ENCODE measurements at regions not wholly inside any gene's neighbourhood (a gene's known extent, or its start where the extent isn't known, plus 50 kb on each side); places are given as distances from the start of the nearest gene placed in this dataset.

GRCh38 chr1:218686258-218686657, 341.1 kb downstream of the TGFB2 start:
- no peak overlapping the region for H3K4me3 ChIP-seq (ENCODE audit: low read length)
- no peaks in the 10 kb centered on the region for H3K36me3 ChIP-seq (ENCODE audit: insufficient read depth, low read length)
- no peaks in the 10 kb centered on the region for H3K9me3 ChIP-seq (ENCODE audit: insufficient read depth, low read depth, low read length)
- H3K9ac ChIP-seq (ENCODE audit: low read depth, low read length): no peak overlapping the region
- H3K27ac ChIP-seq (ENCODE audit: low read depth, low read length): no peak overlapping the region
- H3K4me1 ChIP-seq (ENCODE audit: insufficient read depth, low read length): no peaks in the 10 kb centered on the region
- no peaks in the 10 kb centered on the region for H3K27me3 ChIP-seq (ENCODE audit: insufficient read depth, low read length)

DNA sequence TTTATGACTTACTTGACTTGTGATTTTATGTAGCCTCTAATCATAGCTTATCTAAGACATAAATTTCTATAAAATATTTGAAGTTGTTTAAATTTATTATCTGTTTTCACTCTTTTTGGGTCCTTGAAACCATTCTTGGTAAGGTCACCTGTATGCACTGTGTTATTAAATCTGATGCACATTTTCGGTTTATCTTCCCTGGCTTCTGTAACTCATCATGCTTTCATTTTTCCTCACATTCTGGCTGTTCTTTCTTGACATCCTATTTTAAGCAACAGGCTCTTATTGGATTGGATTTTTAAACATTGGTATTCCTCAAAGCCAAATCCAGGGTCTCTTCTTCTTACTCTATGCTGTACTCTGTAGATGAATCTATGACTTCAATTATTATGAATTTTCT, 341.6 kb downstream of the TGFB2 start:
- WGBS: 100% methylated on average over 1 of the region's 1 CpG
- Histone ChIP-seq H3K36me3 (ENCODE audit: insufficient read depth, low read length) (no peaks in the 10 kb centered on the region), H3K4me1 (ENCODE audit: insufficient read depth, low read length) (no peaks in the 10 kb centered on the region), H3K9ac (ENCODE audit: low read depth, low read length) (no peak overlapping the region), H3K27me3 (ENCODE audit: insufficient read depth, low read length) (no peaks in the 10 kb centered on the region), H3K4me3 (ENCODE audit: low read length) (no peak overlapping the region), H3K27ac (ENCODE audit: low read depth, low read length) (no peak overlapping the region), H3K9me3 (ENCODE audit: insufficient read depth, low read depth, low read length) (no peaks in the 10 kb centered on the region)

DNA sequence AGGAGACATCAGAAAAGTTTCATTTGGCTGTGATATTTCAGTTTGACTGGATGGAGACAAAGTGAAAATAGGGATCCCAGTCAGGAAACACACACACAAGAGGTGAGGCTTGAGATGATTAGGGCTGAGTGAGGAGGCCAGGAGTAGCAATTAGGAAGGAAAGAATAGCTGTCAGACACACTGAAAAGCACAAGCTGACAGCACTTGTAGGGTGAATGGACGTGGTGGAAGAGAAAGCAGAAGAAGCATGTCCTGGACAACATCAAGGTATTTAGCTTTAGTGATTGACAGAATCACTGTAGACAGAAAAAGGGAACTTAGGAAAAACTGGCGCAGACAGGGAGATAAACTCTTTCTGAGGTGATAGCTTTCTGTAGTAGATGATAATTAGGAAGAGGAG, 347.7 kb downstream of the TGFB2 start:
- no peaks in the 10 kb centered on the region for H3K9me3 ChIP-seq (ENCODE audit: insufficient read depth, low read depth, low read length)
- 86% methylated on average over 2 of the region's 2 CpGs for WGBS
- no peaks in the 10 kb centered on the region for H3K27me3 ChIP-seq (ENCODE audit: insufficient read depth, low read length)
- H3K4me3 ChIP-seq (ENCODE audit: low read length): no peak overlapping the region
- no peaks in the 10 kb centered on the region for H3K4me1 ChIP-seq (ENCODE audit: insufficient read depth, low read length)
- H3K36me3 ChIP-seq (ENCODE audit: insufficient read depth, low read length): no peaks in the 10 kb centered on the region
- H3K9ac ChIP-seq (ENCODE audit: low read depth, low read length): no peak overlapping the region
- H3K27ac ChIP-seq (ENCODE audit: low read depth, low read length): no peak overlapping the region

DNA sequence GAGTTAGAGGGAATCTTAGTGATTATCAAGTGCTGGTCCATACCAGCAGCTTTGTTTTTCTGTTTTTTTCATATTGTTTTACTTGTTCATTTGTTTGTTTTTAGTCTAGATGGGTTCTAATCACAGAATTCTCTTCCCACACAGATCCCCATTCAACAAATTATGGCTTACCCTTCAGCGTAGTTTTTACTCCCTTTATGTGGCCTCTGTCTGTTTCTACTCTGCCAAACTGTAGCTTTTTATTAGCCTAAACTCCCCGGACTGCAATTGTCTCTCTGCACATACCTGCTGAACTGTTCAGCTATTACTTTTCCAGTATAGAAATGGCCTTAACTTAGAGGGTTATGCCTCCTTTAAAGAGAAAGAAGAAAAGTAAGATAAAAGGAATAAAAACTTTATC, 348.5 kb downstream of the TGFB2 start:
- no peaks in the 10 kb centered on the region for H3K9me3 ChIP-seq (ENCODE audit: insufficient read depth, low read depth, low read length)
- no peak overlapping the region for H3K27ac ChIP-seq (ENCODE audit: low read depth, low read length)
- no peaks in the 10 kb centered on the region for H3K36me3 ChIP-seq (ENCODE audit: insufficient read depth, low read length)
- no peak overlapping the region for H3K9ac ChIP-seq (ENCODE audit: low read depth, low read length)
- no peak overlapping the region for H3K4me3 ChIP-seq (ENCODE audit: low read length)
- 85% methylated on average over 2 of the region's 2 CpGs for WGBS
- no peaks in the 10 kb centered on the region for H3K27me3 ChIP-seq (ENCODE audit: insufficient read depth, low read length)
- H3K4me1 ChIP-seq (ENCODE audit: insufficient read depth, low read length): no peaks in the 10 kb centered on the region

- H3K27me3 ChIP-seq (ENCODE audit: insufficient read depth, low read length): no peaks in the 10 kb centered on the region
- no peaks in the 10 kb centered on the region for H3K36me3 ChIP-seq (ENCODE audit: insufficient read depth, low read length)
- H3K4me1 ChIP-seq (ENCODE audit: insufficient read depth, low read length): no peaks in the 10 kb centered on the region
- H3K4me3 ChIP-seq (ENCODE audit: low read length): no peak overlapping the region
- no peak overlapping the region for H3K9ac ChIP-seq (ENCODE audit: low read depth, low read length)
- H3K9me3 ChIP-seq (ENCODE audit: insufficient read depth, low read depth, low read length): no peaks in the 10 kb centered on the region
- 84% methylated on average over 3 of the region's 3 CpGs for WGBS
- no peak overlapping the region for H3K27ac ChIP-seq (ENCODE audit: low read depth, low read length)
These were observed 348.9 kb downstream of the TGFB2 start for GRCh38 chr1:218694085-218694484.

GRCh38 chr1:218694636-218695035, 349.5 kb downstream of the TGFB2 start:
- WGBS: no CpG with 5 or more reads among the region's 1 CpG
- no peaks in the 10 kb centered on the region for H3K36me3 ChIP-seq (ENCODE audit: insufficient read depth, low read length)
- no peaks in the 10 kb centered on the region for H3K9me3 ChIP-seq (ENCODE audit: insufficient read depth, low read depth, low read length)
- H3K27me3 ChIP-seq (ENCODE audit: insufficient read depth, low read length): no peaks in the 10 kb centered on the region
- no peak overlapping the region for H3K4me3 ChIP-seq (ENCODE audit: low read length)
- no peak overlapping the region for H3K9ac ChIP-seq (ENCODE audit: low read depth, low read length)
- H3K27ac ChIP-seq (ENCODE audit: low read depth, low read length): no peak overlapping the region
- H3K4me1 ChIP-seq (ENCODE audit: insufficient read depth, low read length): no peaks in the 10 kb centered on the region

GRCh38 chr1:218695525-218695924, 350.4 kb downstream of the TGFB2 start:
- Histone ChIP-seq H3K4me3 (ENCODE audit: low read length) (no peak overlapping the region), H3K36me3 (ENCODE audit: insufficient read depth, low read length) (no peaks in the 10 kb centered on the region), H3K4me1 (ENCODE audit: insufficient read depth, low read length) (no peaks in the 10 kb centered on the region), H3K27me3 (ENCODE audit: insufficient read depth, low read length) (no peaks in the 10 kb centered on the region), H3K9ac (ENCODE audit: low read depth, low read length) (no peak overlapping the region), H3K27ac (ENCODE audit: low read depth, low read length) (no peak overlapping the region), H3K9me3 (ENCODE audit: insufficient read depth, low read depth, low read length) (no peaks in the 10 kb centered on the region)
- WGBS: 96% methylated on average over 4 of the region's 4 CpGs

- no peak overlapping the region for H3K27ac ChIP-seq (ENCODE audit: low read depth, low read length)
- H3K4me1 ChIP-seq (ENCODE audit: insufficient read depth, low read length): no peaks in the 10 kb centered on the region
- H3K9ac ChIP-seq (ENCODE audit: low read depth, low read length): no peak overlapping the region
- H3K4me3 ChIP-seq (ENCODE audit: low read length): no peak overlapping the region
- no peaks in the 10 kb centered on the region for H3K27me3 ChIP-seq (ENCODE audit: insufficient read depth, low read length)
- H3K9me3 ChIP-seq (ENCODE audit: insufficient read depth, low read depth, low read length): no peaks in the 10 kb centered on the region
- no peaks in the 10 kb centered on the region for H3K36me3 ChIP-seq (ENCODE audit: insufficient read depth, low read length)
These were observed 353.0 kb downstream of the TGFB2 start for GRCh38 chr1:218698141-218698540.

DNA sequence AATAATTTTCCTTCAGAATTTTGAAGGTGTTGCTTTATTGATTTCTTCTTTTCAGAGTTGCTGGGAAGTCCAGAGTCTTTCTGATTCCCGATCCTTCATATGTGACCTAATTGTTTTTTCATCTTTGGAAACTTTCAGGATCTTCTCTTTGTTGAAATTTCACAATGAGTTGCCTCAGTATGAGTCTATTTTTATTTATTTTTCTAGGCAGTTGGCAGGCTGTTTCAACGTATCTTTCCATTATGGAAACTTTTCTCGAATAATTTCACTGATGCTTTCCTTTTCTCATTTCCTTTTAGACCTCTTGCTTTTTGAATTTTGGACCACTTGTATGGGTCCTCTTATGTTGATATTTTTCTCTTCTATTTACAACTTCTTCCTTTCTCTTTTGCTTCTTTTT, 354.3 kb downstream of the TGFB2 start:
- Histone ChIP-seq H3K9ac (ENCODE audit: low read depth, low read length) (no peak overlapping the region), H3K27me3 (ENCODE audit: insufficient read depth, low read length) (no peaks in the 10 kb centered on the region), H3K9me3 (ENCODE audit: insufficient read depth, low read depth, low read length) (no peaks in the 10 kb centered on the region), H3K4me1 (ENCODE audit: insufficient read depth, low read length) (no peaks in the 10 kb centered on the region), H3K4me3 (ENCODE audit: low read length) (no peak overlapping the region), H3K36me3 (ENCODE audit: insufficient read depth, low read length) (no peaks in the 10 kb centered on the region), H3K27ac (ENCODE audit: low read depth, low read length) (no peak overlapping the region)
- 100% methylated on average over 3 of the region's 3 CpGs for WGBS

DNA sequence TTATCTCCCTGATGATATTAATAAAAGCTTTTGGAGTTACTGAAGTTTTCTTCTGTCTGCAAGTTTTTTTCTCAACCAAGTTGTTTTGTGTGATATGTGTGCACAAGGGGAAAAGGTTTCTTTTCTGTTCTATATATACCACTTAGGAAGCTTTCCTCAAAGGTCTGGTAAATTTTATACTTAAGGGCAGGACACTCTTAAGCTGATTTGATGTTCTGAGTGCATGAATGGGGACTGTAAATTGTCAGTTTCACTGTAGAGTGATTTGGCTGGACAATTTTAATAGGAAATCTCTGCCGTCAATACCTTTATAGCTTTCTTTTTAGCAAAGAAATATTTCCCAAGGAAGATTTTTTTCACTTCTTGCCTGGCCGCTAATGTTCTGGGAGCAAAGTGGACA, 354.7 kb downstream of the TGFB2 start:
- H3K9me3 ChIP-seq (ENCODE audit: insufficient read depth, low read depth, low read length): no peaks in the 10 kb centered on the region
- H3K27me3 ChIP-seq (ENCODE audit: insufficient read depth, low read length): no peaks in the 10 kb centered on the region
- H3K9ac ChIP-seq (ENCODE audit: low read depth, low read length): no peak overlapping the region
- H3K36me3 ChIP-seq (ENCODE audit: insufficient read depth, low read length): no peaks in the 10 kb centered on the region
- no peaks in the 10 kb centered on the region for H3K4me1 ChIP-seq (ENCODE audit: insufficient read depth, low read length)
- no peak overlapping the region for H3K27ac ChIP-seq (ENCODE audit: low read depth, low read length)
- no peak overlapping the region for H3K4me3 ChIP-seq (ENCODE audit: low read length)
- WGBS: no CpG with 5 or more reads among the region's 2 CpGs

- no peaks in the 10 kb centered on the region for H3K27me3 ChIP-seq (ENCODE audit: insufficient read depth, low read length)
- no peaks in the 10 kb centered on the region for H3K9me3 ChIP-seq (ENCODE audit: insufficient read depth, low read depth, low read length)
- H3K36me3 ChIP-seq (ENCODE audit: insufficient read depth, low read length): no peaks in the 10 kb centered on the region
- H3K4me1 ChIP-seq (ENCODE audit: insufficient read depth, low read length): no peaks in the 10 kb centered on the region
- 94% methylated on average over 5 of the region's 7 CpGs for WGBS
- no peak overlapping the region for H3K27ac ChIP-seq (ENCODE audit: low read depth, low read length)
- no peak overlapping the region for H3K9ac ChIP-seq (ENCODE audit: low read depth, low read length)
- no peak overlapping the region for H3K4me3 ChIP-seq (ENCODE audit: low read length)
These were observed 355.5 kb downstream of the TGFB2 start for GRCh38 chr1:218700666-218701065.

- H3K27ac ChIP-seq (ENCODE audit: low read depth, low read length): no peak overlapping the region
- WGBS: 96% methylated on average over 3 of the region's 3 CpGs
- no peaks in the 10 kb centered on the region for H3K36me3 ChIP-seq (ENCODE audit: insufficient read depth, low read length)
- no peaks in the 10 kb centered on the region for H3K4me1 ChIP-seq (ENCODE audit: insufficient read depth, low read length)
- H3K4me3 ChIP-seq (ENCODE audit: low read length): no peak overlapping the region
- H3K9ac ChIP-seq (ENCODE audit: low read depth, low read length): no peak overlapping the region
- H3K27me3 ChIP-seq (ENCODE audit: insufficient read depth, low read length): no peaks in the 10 kb centered on the region
- no peaks in the 10 kb centered on the region for H3K9me3 ChIP-seq (ENCODE audit: insufficient read depth, low read depth, low read length)
These were observed 356.0 kb downstream of the TGFB2 start for GRCh38 chr1:218701131-218701530.

All from HUES64 (cell line).